ENCODE measurements at regions not wholly inside any gene's neighbourhood (a gene's known extent, or its start where the extent isn't known, plus 50 kb on each side); places are given as distances from the start of the nearest gene placed in this dataset.

DNA sequence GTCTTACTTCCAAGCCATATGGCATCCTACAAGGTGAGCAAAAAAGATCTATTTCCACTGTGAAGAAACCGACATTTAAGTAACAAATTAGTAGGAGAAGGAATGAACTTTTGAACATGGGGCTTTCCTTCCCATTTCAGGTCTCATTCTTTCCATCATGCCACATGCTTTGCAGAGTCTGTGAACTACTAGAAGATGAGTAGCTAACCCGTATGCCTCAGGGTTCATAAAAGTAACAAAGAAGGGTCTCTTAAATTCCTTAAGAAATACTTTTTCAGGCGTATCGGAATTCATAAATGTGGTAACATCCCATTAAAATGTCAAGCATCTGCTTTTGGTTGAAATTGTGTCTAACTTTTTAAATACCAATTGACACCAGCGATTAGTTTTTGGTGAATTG lies 81.3 kb upstream of the TNS3 start:
- no peak for DNase-seq

DNA sequence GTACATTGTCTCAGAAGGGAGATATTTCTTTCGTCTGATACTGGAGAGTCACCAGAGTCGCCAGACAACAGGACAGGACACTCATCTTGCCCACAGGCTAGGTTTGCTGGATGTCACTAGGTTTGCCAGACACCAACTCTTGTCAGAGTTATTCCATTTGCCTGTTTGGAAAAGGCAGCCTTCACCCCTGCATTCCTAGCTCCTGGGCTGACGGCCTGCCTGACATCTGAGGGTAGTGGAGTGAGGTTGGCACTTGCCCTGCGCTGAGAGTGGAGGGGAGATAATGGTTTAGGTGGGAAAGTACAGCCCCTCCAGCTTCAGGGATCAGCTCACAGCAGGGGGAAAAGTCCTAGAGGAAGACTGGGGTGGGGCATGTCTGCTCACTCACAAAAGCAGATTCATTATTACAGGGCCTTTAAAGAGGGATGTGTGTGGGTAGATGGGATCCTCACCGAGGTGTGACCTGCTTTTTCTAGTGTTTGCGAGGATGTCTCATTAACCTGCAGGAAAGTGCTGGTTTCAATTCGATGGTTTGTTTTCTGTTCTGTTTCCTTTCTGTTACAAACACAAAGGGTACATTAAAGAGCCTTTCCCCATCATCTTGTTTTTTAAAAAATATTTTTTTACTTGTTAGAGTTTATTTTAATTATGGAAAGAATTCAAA lies 79.3 kb upstream of the TNS3 start:
- no peak for DNase-seq

DNA sequence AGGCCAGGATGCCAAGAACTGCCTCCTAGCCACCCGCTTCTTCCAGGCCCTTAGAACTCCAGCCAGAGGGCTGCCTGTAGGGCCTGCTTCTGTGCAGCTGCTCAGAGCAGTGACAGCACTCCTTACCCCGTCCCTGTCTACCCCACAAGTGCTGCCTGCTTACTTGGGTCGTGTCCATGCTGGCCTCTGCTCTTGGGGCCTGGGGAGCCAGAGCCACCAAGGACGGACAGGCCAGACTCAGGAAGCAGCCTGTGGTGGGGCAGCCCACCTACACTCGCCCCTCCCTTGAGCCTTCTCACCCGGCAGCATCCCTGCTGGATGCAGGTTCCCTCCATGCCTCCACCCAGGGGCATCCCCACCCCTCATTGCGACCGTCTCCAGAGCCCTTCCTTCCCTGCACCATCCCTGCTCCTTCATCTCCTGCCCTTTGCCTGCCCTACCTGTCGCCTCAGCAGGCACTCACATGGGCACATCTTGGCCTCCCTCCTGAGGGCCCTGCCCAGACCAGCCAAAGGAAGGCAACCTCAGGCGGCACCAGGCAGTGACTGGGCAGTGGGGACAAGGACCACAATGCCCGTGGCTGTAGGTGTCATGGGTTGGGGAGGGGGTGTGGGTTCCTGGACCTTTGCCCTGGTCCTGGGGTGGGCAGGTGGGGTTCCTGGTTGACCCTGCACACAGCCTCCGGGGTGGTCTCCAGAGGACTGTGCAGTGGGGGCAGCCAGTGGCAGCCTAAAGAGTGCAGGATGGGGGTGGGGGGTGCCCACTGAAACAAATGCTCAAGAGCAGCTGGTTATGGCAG lies 78.0 kb upstream of the TNS3 start:
- DNase-seq, result no peak

DNA sequence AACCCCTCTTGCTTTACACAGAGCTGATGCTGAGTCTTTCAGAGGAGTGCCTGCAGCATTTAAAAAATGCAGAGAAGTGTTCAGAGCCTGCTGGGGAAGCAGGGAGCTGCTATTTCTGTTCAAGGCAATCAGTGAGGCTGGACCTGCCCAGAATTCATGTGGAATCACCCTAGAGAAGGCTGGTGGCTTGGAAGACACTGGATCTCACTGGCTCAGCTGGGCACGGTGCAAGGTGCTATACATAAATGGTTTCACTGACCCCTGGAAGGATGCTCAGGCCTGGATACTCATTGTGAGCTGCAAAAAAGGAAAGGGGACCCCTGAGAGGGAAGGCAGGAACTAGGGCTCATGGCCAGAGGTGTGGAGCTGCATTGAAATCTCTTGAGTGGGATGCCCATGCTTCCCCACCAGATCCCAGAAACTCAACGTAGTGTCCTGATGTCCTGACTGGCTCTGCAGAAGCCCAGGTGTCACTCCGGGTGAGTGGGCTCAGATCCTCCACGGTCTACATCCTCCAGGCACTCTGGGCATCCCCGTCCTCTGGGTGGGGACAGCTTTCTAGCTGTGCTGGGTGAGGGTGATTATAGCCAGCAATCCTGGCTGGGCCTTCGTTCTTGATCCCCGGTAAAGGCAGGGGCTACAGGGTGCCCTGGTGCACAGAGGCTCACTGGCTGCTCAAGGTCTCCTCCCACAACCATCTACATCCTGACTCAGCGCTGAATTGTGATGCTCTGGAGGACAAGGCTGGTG lies 77.2 kb upstream of the TNS3 start:
- no peak for DNase-seq

DNA sequence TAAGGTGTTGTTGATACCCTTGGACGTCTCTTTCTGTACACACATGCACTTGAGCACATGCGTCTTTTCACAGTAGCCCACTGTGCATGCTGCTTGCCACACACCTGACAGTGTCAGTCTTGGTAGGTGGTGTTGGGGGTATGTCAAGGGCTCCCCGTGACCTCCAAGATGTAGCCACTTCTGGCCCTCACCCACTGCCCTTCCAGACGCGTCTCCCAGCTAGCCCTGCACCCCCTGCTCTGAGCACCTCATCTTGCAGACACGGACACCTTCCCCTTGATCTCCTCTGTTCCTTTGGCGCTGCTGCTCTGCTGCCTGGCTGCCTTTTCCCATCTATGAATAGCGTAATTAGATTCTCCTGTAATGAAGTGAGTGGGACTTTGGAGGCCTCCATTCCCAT lies 75.2 kb upstream of the TNS3 start:
- DNase-seq, result no peak

DNA sequence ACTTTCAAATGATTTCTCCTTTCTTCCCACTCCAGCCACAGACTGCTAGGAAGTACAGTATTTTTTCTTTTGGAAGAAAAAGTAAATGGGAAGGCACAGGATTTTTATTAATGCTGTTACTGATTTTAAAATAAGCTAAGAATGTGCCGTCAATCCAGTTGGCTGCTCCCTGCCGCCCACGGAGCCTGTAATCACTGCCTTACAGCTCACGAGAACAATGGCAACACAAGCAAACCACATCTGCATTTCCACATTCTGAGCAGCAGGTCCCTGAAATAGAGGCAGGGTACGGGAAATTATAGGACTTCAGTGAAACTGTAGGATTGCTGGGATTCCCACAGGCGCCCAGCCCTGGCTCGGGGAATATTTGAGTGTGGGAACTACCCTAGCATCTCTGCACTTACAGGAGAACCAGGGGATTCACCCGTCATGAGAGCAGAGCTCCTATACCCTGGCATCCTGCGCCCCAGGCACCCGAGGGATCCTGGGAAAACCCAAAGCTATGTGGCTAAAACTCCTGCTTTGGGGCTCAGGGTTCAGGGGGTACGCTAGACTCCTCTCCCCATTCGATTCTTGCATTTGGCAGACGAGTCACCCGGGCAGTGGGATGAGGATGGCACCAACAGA lies 72.9 kb upstream of the TNS3 start:
- no peak for DNase-seq

- DNase-seq, result no peak
These were observed 71.9 kb upstream of the TNS3 start for GRCh38 chr7:47653550-47654411.

DNA sequence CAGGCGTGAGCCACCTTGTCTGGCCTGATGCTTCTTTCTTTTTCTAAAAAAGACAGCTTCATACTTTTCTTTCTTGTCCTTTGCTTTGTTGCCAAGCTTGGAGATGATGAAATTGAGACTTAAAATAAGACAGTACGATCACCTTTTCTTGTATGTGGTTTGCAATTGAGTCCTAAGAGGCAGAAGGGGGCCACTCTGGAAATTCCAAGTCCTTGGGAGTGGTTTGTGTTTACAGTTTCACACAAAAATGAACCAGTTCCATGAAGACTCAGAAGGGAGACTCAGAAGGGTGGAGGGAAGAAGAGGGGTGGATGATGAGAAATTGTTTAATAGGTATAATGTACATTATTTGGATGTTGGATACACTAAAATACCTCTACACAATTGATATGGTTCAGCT lies 70.7 kb upstream of the TNS3 start:
- DNase-seq, result no peak

- no peak for DNase-seq
These were observed 69.7 kb upstream of the TNS3 start for GRCh38 chr7:47651355-47652317.

DNA sequence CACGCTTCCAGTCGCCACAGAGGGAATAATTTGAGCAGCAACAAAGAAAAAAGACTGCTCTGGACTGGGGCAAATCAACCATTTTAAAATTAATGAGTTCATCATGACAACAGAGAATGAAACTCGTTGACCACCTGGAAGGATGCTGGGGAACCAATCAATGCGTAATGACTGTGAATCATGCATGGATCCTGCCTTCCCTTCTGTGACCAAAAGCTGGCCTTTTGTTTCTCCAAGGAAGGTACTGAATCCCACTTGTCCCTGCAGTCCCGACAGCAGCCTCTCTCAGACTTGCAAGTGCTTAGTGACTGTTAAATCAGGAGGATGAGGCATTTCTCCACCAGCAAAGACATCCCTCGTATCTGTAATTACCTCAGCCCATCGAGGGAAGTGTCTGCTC lies 68.0 kb upstream of the TNS3 start:
- DNase-seq, result no peak

DNA sequence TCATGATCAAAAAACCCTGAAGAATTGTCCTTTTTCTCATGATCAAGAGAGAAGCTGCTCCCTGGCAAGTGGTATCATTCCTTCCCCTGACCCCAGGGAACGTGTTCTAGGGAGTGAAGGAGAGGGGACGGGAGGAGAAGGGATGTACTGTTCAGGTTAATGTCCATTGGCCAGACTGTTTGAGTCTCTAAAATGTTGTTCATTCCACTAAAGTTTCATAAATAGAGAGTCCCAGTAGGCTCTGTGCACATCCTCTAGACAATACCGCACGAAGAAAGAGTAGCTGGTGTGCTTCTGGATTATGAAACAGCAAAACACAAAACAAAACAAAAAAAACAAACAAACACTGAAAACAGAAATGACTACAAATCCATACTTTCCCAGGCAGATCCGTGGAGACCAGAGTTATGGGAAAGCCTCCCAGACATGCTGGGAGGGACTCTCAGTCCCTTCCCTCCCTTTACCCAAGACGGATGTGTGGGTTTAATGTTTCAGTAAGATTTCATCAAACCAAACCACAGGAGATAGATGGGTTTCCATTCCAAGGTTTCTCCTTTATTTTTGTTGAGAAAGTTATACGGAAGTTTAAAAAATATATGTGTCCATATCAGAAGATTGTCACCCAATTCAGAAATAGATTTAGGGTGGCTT lies 66.5 kb upstream of the TNS3 start:
- DNase-seq, result no peak

GRCh38 chr7:47647918-47648250 lies 66.0 kb upstream of the TNS3 start:
- DNase-seq, result no peak

DNA sequence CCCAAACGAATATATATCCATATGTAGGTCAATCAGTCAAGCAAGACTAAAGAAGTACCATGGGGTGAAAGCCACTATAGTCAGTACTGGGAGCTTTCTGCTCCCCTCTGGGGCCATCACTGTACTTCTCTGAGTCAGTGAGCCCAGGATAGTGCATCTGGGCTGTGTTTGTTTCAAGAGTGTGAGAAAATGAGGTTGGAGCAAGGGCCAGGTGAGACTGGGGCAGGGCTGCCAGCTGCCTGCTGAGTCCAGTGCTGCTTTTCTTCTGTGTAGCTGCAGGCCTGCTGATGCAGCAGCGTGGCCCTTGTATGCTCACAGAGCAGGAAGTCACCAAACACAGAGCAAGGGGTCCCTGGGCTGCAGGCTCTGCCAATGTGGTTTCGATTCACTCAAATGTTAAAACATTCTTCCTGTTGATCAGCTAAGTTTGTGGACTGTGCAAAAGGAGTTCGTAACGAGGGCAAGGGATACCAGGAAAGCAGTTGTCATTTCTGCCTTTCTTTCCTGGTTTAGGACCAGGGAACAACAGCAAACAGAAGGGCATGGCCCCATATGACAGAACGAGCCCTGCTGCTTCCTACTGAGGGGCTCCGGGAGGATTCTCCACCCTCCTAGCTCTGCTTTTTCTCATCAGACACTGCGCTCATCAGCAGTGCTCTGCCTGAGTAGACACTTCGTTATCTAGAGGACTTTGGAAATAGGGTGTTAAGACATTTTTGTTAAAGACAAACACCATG lies 65.4 kb upstream of the TNS3 start:
- no peak for DNase-seq

- DNase-seq, result no peak
These were observed 61.9 kb upstream of the TNS3 start for GRCh38 chr7:47643716-47644400.

GRCh38 chr7:47640265-47640664 lies 58.4 kb upstream of the TNS3 start:
- DNase-seq, result no peak

- no peak for DNase-seq
These were observed 57.7 kb upstream of the TNS3 start for GRCh38 chr7:47639495-47640110.

GRCh38 chr7:47638679-47639315 lies 56.9 kb upstream of the TNS3 start:
- no peak for DNase-seq

GRCh38 chr7:47636433-47637175 lies 54.7 kb upstream of the TNS3 start:
- DNase-seq, result no peak

Data from NCI-H2107 (cell line).